ENCODE measurements at regions not wholly inside any gene's neighbourhood (a gene's known extent, or its start where the extent isn't known, plus 50 kb on each side); places are given as distances from the start of the nearest gene placed in this dataset.
A peak's percentile ranks its signal among the peaks of the same experiment; 100 is the strongest.
"Not testable (repeated sequence)": the region's sequence is repeated elsewhere in the genome, so short reads cannot be mapped to it uniquely, and the experiment has no call there.

DNA sequence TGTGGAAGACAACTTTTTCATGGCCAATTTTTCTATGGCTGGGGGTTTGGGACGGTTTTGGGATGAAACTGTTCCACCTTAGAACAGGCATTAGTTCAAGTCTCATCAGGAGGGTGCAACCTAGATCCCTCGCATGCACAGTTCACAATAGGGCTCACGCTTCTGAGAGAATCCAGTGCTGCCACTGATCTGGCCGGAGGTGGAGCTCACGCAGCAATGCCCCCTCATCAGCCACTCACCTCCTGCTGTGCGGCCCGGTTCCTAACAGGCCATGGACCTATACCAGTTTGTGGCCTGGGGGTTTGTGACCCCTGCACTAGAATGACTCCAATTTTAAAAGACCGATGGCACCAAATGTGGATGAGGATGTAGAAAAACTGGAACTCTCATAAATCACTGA, 127.2 kb upstream of the IER5L start:
- H3K9me3 ChIP-seq = peaks cover 0 to 15% (median 0%) of the 10 kb centered on the region in 4 donors
- no peak overlapping the region for H3K4me3 ChIP-seq
- H3K4me1 ChIP-seq = no peaks in the 10 kb centered on the region
- intact Hi-C loops (cut with DNase I; ENCODE audit: low total_unique reads) = no loop called here
- DNase-seq = peak in 1 of 2 donors; percentile 20
- H3K36me3 ChIP-seq = no peaks in the 10 kb centered on the region
- 76 to 83% (median 77%) methylated on average over 8 of the region's 8 CpGs for WGBS, 5 donors
- H3K27me3 ChIP-seq = no peaks in the 10 kb centered on the region
- no peak overlapping the region for H3K27ac ChIP-seq
- TF ChIP-seq EP300 (IDR thresholded peaks at IDR 0.05) (no peak), POLR2A (IDR thresholded peaks at IDR 0.05) (no peak), POLR2AphosphoS5 (IDR thresholded peaks at IDR 0.05) (no peak)
- TF ChIP-seq, protein P1, sequence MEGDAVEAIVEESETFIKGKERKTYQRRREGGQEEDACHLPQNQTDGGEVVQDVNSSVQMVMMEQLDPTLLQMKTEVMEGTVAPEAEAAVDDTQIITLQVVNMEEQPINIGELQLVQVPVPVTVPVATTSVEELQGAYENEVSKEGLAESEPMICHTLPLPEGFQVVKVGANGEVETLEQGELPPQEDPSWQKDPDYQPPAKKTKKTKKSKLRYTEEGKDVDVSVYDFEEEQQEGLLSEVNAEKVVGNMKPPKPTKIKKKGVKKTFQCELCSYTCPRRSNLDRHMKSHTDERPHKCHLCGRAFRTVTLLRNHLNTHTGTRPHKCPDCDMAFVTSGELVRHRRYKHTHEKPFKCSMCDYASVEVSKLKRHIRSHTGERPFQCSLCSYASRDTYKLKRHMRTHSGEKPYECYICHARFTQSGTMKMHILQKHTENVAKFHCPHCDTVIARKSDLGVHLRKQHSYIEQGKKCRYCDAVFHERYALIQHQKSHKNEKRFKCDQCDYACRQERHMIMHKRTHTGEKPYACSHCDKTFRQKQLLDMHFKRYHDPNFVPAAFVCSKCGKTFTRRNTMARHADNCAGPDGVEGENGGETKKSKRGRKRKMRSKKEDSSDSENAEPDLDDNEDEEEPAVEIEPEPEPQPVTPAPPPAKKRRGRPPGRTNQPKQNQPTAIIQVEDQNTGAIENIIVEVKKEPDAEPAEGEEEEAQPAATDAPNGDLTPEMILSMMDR (IDR thresholded peaks at IDR 0.05) = no peak

DNA sequence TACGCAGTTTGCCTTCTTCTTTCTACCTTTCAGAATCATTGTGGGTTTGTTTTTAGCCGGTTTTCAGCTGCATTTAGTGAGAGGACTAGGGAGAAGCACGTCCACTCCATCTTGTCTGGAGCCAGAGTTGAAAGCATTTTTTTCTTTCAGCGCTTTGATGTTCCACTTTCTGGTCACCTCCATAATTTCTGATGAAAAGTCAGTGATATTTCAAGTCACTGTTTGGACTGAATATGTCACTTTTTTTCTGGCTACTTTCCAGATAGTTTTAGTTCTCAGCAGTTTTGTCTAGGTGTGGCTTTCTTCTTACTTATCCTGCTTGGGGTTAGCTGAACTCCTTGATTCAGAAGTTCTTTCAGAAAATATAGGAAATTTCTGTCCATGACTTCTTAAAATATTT, 123.9 kb upstream of the IER5L start:
- peaks cover 0 to 15% (median 0%) of the 10 kb centered on the region in 4 donors for H3K9me3 ChIP-seq
- no peaks in the 10 kb centered on the region for H3K4me1 ChIP-seq
- H3K36me3 ChIP-seq = no peaks in the 10 kb centered on the region
- intact Hi-C loops (cut with DNase I; ENCODE audit: low total_unique reads) = no loop called here
- DNase-seq = no peak
- no peak overlapping the region for H3K4me3 ChIP-seq
- WGBS, 5 donors = 82 to 91% (median 89%) methylated on average over 4 of the region's 4 CpGs
- no peak overlapping the region for H3K27ac ChIP-seq
- no peak for TF ChIP-seq POLR2AphosphoS5 (IDR thresholded peaks at IDR 0.05)
- TF ChIP-seq, protein P1 (IDR thresholded peaks at IDR 0.05) = no peak
- no peak for TF ChIP-seq EP300 (IDR thresholded peaks at IDR 0.05)
- no peak for TF ChIP-seq POLR2A (IDR thresholded peaks at IDR 0.05)
- H3K27me3 ChIP-seq = no peaks in the 10 kb centered on the region

DNA sequence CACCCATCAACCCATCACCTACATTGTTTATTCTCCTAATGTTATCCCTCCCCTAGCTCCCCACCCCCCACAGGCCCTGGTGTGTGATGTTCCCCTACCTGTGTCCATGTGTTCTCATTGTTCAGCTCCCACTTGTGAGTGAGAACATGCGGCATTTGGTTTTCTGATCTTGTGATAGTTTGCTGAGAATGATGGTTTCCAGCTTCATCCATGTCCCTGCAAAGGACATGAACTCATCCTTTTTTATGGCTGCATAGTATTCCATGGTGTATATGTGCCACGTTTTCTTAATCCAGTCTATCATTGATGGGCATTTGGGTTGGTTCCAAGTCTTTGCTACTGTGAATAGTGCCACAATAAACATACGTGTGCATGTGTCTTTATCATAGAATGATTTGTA, 118.1 kb upstream of the IER5L start:
- intact Hi-C loops (cut with DNase I; ENCODE audit: low total_unique reads); H3K27ac ChIP-seq; H3K4me1 ChIP-seq; H3K27me3 ChIP-seq; DNase-seq; H3K36me3 ChIP-seq; H3K4me3 ChIP-seq: not testable (repeated sequence)
- WGBS, 5 donors = 73 to 90% (median 81%) methylated on average over 2 to 3 of the region's 3 CpGs
- H3K9me3 ChIP-seq = peaks cover 0 to 14% (median 3%) of the 10 kb centered on the region in 4 donors

DNA sequence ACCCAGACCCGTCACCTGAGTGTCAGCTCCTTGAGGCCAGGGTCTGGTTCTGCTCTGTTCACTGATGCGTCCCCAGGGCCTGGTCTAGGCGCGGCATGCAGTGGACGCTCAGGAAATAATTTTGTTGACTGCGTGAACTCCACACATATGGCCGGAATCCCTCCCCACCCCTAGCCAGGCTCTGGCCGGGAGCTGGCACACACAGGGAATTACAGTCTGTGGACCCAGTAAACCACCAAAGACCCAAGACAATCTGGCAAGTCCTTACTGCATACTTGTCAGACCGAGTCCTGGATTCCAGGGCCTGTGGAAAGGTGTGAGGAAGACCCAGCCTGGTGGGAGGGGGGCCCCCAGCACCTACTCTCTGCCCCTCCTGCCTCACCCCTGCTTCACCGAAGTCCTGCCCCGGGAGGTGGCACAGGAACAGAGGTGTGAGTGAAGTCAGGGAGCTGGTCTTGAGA, 113.0 kb upstream of the IER5L start:
- H3K36me3 ChIP-seq = no peaks in the 10 kb centered on the region
- WGBS, 5 donors = 76 to 95% (median 82%) methylated on average over 11 of the region's 11 CpGs
- H3K4me3 ChIP-seq = no peak overlapping the region
- H3K4me1 ChIP-seq = no peaks in the 10 kb centered on the region
- TF ChIP-seq POLR2AphosphoS5 (IDR thresholded peaks at IDR 0.05) (no peak), EP300 (IDR thresholded peaks at IDR 0.05) (no peak), POLR2A (IDR thresholded peaks at IDR 0.05) (no peak)
- TF ChIP-seq, protein P1 (IDR thresholded peaks at IDR 0.05) = no peak
- intact Hi-C loops (cut with DNase I; ENCODE audit: low total_unique reads) = no loop called here
- DNase-seq = no peak
- H3K27ac ChIP-seq = no peak overlapping the region
- peaks cover 0 to 8% (median 3%) of the 10 kb centered on the region in 4 donors for H3K9me3 ChIP-seq
- no peaks in the 10 kb centered on the region for H3K27me3 ChIP-seq

DNA sequence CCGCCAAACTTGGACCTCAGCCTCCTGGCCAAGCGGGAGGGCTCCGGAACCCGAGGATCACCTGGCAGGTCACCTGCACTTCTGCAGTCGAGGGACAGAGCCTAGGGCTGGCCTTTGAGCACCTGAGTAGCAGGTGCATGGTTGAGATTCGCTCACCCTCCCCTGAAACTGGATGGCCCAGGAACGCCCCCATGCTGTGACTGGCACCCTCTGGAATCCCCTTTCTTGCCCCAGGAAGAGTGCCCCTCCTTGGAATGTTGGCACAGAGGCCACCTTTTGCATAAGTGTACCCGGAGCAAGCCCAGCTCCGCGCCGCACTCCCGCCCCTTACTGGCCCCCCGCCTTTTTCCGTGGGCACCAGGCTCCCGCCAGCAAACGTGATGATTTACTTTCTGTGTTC, 112.5 kb upstream of the IER5L start:
- TF ChIP-seq EP300 (IDR thresholded peaks at IDR 0.05) (no peak), POLR2A (IDR thresholded peaks at IDR 0.05) (no peak), POLR2AphosphoS5 (IDR thresholded peaks at IDR 0.05) (no peak)
- TF ChIP-seq, protein P1 (IDR thresholded peaks at IDR 0.05) = no peak
- no peak overlapping the region for H3K4me3 ChIP-seq
- H3K27me3 ChIP-seq = no peaks in the 10 kb centered on the region
- no peak for DNase-seq
- H3K27ac ChIP-seq = no peak overlapping the region
- H3K36me3 ChIP-seq = no peaks in the 10 kb centered on the region
- intact Hi-C loops (cut with DNase I; ENCODE audit: low total_unique reads) = no loop called here
- 68 to 83% (median 77%) methylated on average over 16 of the region's 16 CpGs for WGBS, 5 donors
- peaks cover 0 to 3% (median under 1%) of the 10 kb centered on the region in 4 donors for H3K9me3 ChIP-seq
- H3K4me1 ChIP-seq = no peaks in the 10 kb centered on the region
